ENCODE measurements at regions not wholly inside any gene's neighbourhood (a gene's known extent, or its start where the extent isn't known, plus 50 kb on each side); places are given as distances from the start of the nearest gene placed in this dataset.

DNA sequence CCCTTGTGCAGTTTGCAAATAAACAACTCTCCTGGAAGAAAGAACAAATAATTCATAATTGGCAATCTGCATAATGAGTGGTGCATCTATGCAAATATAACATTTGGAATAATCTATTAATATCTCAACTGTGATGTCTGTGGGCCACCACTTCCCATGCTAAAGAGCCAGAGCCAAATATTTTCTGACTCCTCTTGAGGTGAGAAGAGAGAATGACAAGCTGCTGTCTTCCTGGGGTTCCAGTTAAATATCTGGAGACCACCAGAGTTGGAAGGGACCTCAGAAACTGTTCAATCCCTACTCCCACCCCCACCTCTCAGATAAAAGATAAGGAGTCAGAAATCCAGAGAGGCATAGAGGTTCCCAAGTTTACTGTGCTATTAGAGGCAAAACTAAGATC, 241.0 kb upstream of the SLC14A2 start:
- H3K4me1 ChIP-seq: no peaks in the 10 kb centered on the region
- peaks cover 12% of the 10 kb centered on the region for H3K9me3 Mint-ChIP-seq (ENCODE audit: unreplicated experiment)
- TF ChIP-seq, protein P1, sequence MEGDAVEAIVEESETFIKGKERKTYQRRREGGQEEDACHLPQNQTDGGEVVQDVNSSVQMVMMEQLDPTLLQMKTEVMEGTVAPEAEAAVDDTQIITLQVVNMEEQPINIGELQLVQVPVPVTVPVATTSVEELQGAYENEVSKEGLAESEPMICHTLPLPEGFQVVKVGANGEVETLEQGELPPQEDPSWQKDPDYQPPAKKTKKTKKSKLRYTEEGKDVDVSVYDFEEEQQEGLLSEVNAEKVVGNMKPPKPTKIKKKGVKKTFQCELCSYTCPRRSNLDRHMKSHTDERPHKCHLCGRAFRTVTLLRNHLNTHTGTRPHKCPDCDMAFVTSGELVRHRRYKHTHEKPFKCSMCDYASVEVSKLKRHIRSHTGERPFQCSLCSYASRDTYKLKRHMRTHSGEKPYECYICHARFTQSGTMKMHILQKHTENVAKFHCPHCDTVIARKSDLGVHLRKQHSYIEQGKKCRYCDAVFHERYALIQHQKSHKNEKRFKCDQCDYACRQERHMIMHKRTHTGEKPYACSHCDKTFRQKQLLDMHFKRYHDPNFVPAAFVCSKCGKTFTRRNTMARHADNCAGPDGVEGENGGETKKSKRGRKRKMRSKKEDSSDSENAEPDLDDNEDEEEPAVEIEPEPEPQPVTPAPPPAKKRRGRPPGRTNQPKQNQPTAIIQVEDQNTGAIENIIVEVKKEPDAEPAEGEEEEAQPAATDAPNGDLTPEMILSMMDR (IDR thresholded peaks at IDR 0.05; ENCODE audit: insufficient read depth in 1 of 2, low read depth in 1 of 2, low read length in 1 of 2, severe bottlenecking in 1 of 2, unreplicated experiment in 1 of 2): no peak
- H3K4me1 Mint-ChIP-seq (ENCODE audit: low read depth, unreplicated experiment): no peaks in the 10 kb centered on the region
- DNase-seq: no peak
- H3K27me3 Mint-ChIP-seq (ENCODE audit: insufficient read depth, unreplicated experiment): no peaks in the 10 kb centered on the region
- H3K4me3 Mint-ChIP-seq (ENCODE audit: unreplicated experiment): no peak overlapping the region
- POLR2A ChIA-PET: interaction anchor here (0.6 kb wide), 1 partner anchor 201 kb away, joined by 4 read pairs; no protein-coding TSS in a partner anchor
- H3K27me3 ChIP-seq (replicated peaks; ENCODE audit: control insufficient read depth, insufficient read depth, low read length): no peaks in the 10 kb centered on the region
- H3K9me3 ChIP-seq: no peaks in the 10 kb centered on the region
- no TSS peak for BruUV-seq (replicated peaks)
- intact Hi-C loops (cut with micrococcal nuclease; ENCODE audit: unreplicated experiment): no loop called here
- no peaks in the 10 kb centered on the region for H3K36me3 ChIP-seq (ENCODE audit: control insufficient read depth, insufficient read depth, low read length)
- no peak overlapping the region for H3K4me3 ChIP-seq (ENCODE audit: low read depth, low read length)
- no peaks in the 10 kb centered on the region for H3K36me3 Mint-ChIP-seq (ENCODE audit: insufficient read depth, unreplicated experiment)
- no peak overlapping the region for H3K27ac Mint-ChIP-seq (ENCODE audit: unreplicated experiment)
- CTCF ChIA-PET: no interaction called here

DNA sequence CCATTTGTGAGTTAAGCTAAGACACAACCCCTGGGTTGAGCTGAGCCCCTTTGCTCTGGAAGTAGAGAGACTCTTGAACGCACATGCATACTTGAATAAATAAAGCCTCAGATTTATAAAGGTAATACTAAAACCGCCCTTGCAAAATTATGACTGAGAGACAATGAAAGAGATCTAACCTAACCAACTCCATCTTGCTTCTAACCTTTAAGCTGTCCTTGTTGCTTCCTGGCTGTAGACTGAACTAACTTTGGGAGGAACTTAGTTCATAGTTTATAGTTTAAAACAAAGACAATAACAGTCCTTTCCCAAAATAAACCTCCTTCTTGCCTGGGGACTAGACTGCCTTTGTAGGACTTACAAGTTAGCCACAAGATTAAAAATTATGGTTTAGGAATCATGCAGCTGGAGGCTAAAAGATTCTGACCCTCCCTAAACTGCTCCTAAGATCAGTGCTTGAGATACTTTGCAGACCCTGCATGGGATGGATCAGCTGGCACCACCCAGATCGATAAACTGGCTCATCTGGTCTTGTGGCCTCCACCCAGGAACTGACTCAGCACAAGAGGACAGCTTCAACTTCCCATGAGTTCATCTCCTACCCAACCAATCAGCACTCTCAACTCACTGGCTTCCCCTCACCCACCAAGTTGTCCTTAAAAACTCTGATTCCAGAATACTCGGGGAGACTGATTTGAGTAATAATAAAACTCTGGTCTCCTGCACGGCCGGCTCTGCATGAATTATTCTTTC, 240.2 kb upstream of the SLC14A2 start:
- no peak overlapping the region for H3K4me3 ChIP-seq (ENCODE audit: low read depth, low read length)
- no peaks in the 10 kb centered on the region for H3K27me3 ChIP-seq (replicated peaks; ENCODE audit: control insufficient read depth, insufficient read depth, low read length)
- Mint-ChIP-seq H3K4me3 (ENCODE audit: unreplicated experiment) (no peak overlapping the region), H3K27me3 (ENCODE audit: insufficient read depth, unreplicated experiment) (no peaks in the 10 kb centered on the region), H3K36me3 (ENCODE audit: insufficient read depth, unreplicated experiment) (no peaks in the 10 kb centered on the region), H3K4me1 (ENCODE audit: low read depth, unreplicated experiment) (no peaks in the 10 kb centered on the region), H3K27ac (ENCODE audit: unreplicated experiment) (no peak overlapping the region), H3K9me3 (ENCODE audit: unreplicated experiment) (peaks cover 12% of the 10 kb centered on the region)
- no peaks in the 10 kb centered on the region for H3K9me3 ChIP-seq
- CTCF ChIA-PET: no interaction called here
- no peaks in the 10 kb centered on the region for H3K4me1 ChIP-seq
- POLR2A ChIA-PET: interaction anchor here (0.6 kb wide), 1 partner anchor 200 kb away, joined by 4 read pairs; no protein-coding TSS in a partner anchor
- no TSS peak for BruUV-seq (replicated peaks)
- no peaks in the 10 kb centered on the region for H3K36me3 ChIP-seq (ENCODE audit: control insufficient read depth, insufficient read depth, low read length)
- intact Hi-C loops (cut with micrococcal nuclease; ENCODE audit: unreplicated experiment): no loop called here
- no peak for DNase-seq
- TF ChIP-seq, protein P1 (IDR thresholded peaks at IDR 0.05; ENCODE audit: insufficient read depth in 1 of 2, low read depth in 1 of 2, low read length in 1 of 2, severe bottlenecking in 1 of 2, unreplicated experiment in 1 of 2): no peak

DNA sequence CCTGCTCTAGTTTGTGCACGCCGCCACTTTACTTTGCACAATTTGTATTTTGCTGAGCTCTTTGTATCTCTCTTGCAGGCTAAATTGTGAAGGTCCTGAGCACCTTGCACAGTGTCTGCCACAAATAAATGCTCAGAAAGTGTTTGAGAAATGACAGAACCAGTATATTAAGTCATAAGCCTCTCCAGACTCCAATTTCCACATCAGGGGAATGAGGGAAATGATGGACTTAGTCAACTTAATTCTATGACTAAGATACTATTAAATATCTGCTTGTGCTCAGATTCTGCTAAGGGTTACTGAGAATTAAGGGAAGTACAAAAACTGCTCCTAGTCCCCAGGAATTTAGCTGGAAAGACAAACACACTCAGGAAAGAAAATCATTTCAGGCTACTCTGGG, 239.1 kb upstream of the SLC14A2 start:
- Histone ChIP-seq H3K36me3 (ENCODE audit: control insufficient read depth, insufficient read depth, low read length) (no peaks in the 10 kb centered on the region), H3K27me3 (replicated peaks; ENCODE audit: control insufficient read depth, insufficient read depth, low read length) (no peaks in the 10 kb centered on the region), H3K9me3 (no peaks in the 10 kb centered on the region), H3K4me3 (ENCODE audit: low read depth, low read length) (no peak overlapping the region), H3K4me1 (no peaks in the 10 kb centered on the region)
- no TSS peak for BruUV-seq (replicated peaks)
- H3K36me3 Mint-ChIP-seq (ENCODE audit: insufficient read depth, unreplicated experiment): no peaks in the 10 kb centered on the region
- H3K27ac Mint-ChIP-seq (ENCODE audit: unreplicated experiment): no peak overlapping the region
- no peak overlapping the region for H3K4me3 Mint-ChIP-seq (ENCODE audit: unreplicated experiment)
- POLR2A ChIA-PET: no interaction called here
- TF ChIP-seq, protein P1 (IDR thresholded peaks at IDR 0.05; ENCODE audit: insufficient read depth in 1 of 2, low read depth in 1 of 2, low read length in 1 of 2, severe bottlenecking in 1 of 2, unreplicated experiment in 1 of 2): no peak
- no peak for DNase-seq
- no peaks in the 10 kb centered on the region for H3K4me1 Mint-ChIP-seq (ENCODE audit: low read depth, unreplicated experiment)
- H3K27me3 Mint-ChIP-seq (ENCODE audit: insufficient read depth, unreplicated experiment): no peaks in the 10 kb centered on the region
- CTCF ChIA-PET: no interaction called here
- intact Hi-C loops (cut with micrococcal nuclease; ENCODE audit: unreplicated experiment): no loop called here
- H3K9me3 Mint-ChIP-seq (ENCODE audit: unreplicated experiment): peaks cover 12% of the 10 kb centered on the region

All from Caco-2 (cell line).